ENCODE measurements at regions not wholly inside any gene's neighbourhood (a gene's known extent, or its start where the extent isn't known, plus 50 kb on each side); places are given as distances from the start of the nearest gene placed in this dataset.

GRCh38 chr6:71619836-71620235 is 266.5 kb upstream of the RIMS1 start:
- TF ChIP-seq EZH2 (IDR thresholded peaks at IDR 0.05; ENCODE audit: borderline replicate concordance, low read depth, low read length, severe bottlenecking) (no peak), CTCF (IDR thresholded peaks at IDR 0.05; ENCODE audit: borderline replicate concordance, extremely low read depth, low read length, poor library complexity, severe bottlenecking) (no peak)

All from DND-41 (cell line).